ENCODE measurements at regions not wholly inside any gene's neighbourhood (a gene's known extent, or its start where the extent isn't known, plus 50 kb on each side); places are given as distances from the start of the nearest gene placed in this dataset.

- Histone ChIP-seq H3K9me3 (ENCODE audit: low read depth, low read length) (no peaks in the 10 kb centered on the region), H3K4me1 (ENCODE audit: insufficient read depth, low read length) (no peaks in the 10 kb centered on the region), H4K20me1 (ENCODE audit: insufficient read depth, low read length) (no peaks in the 10 kb centered on the region), H2AFZ (ENCODE audit: low read length) (no peak overlapping the region), H3K36me3 (ENCODE audit: insufficient read depth, low read length) (no peaks in the 10 kb centered on the region), H3K4me2 (ENCODE audit: insufficient read depth, low read length) (no peak overlapping the region), H3K27ac (ENCODE audit: low read depth, low read length) (no peak overlapping the region), H3K27me3 (ENCODE audit: insufficient read depth, low read length) (no peaks in the 10 kb centered on the region), H3K4me3 (ENCODE audit: insufficient read depth, low read length) (no peak overlapping the region), H3K79me2 (ENCODE audit: insufficient read depth, low read length) (no peaks in the 10 kb centered on the region)
- TF ChIP-seq CTCF (IDR thresholded peaks at IDR 0.05; ENCODE audit: extremely low read depth, low read depth, low read length): no peak
- no peak for DNase-seq (ENCODE audit: insufficient read length, low spot score, missing footprints)
Observed at GRCh38 chr3:168333410-168333935, 237.7 kb upstream of the GOLIM4 start.

GRCh38 chr3:168331756-168332155 lies 236.0 kb upstream of the GOLIM4 start:
- DNase-seq (ENCODE audit: insufficient read length, low spot score, missing footprints): no peak
- no peak overlapping the region for H3K27ac ChIP-seq (ENCODE audit: low read depth, low read length)
- H3K9me3 ChIP-seq (ENCODE audit: low read depth, low read length): no peaks in the 10 kb centered on the region

GRCh38 chr3:168330983-168331382 lies 235.3 kb upstream of the GOLIM4 start:
- no peaks in the 10 kb centered on the region for H3K4me1 ChIP-seq (ENCODE audit: insufficient read depth, low read length)
- no peaks in the 10 kb centered on the region for H4K20me1 ChIP-seq (ENCODE audit: insufficient read depth, low read length)
- TF ChIP-seq CTCF (IDR thresholded peaks at IDR 0.05; ENCODE audit: extremely low read depth, low read depth, low read length): no peak
- H3K36me3 ChIP-seq (ENCODE audit: insufficient read depth, low read length): no peaks in the 10 kb centered on the region
- no peak overlapping the region for H3K4me2 ChIP-seq (ENCODE audit: insufficient read depth, low read length)
- DNase-seq (ENCODE audit: insufficient read length, low spot score, missing footprints): no peak
- no peak overlapping the region for H3K27ac ChIP-seq (ENCODE audit: low read depth, low read length)
- no peak overlapping the region for H3K4me3 ChIP-seq (ENCODE audit: insufficient read depth, low read length)
- H3K9me3 ChIP-seq (ENCODE audit: low read depth, low read length): no peaks in the 10 kb centered on the region
- H2AFZ ChIP-seq (ENCODE audit: low read length): no peak overlapping the region
- H3K27me3 ChIP-seq (ENCODE audit: insufficient read depth, low read length): no peaks in the 10 kb centered on the region
- H3K79me2 ChIP-seq (ENCODE audit: insufficient read depth, low read length): no peaks in the 10 kb centered on the region

More at GRCh38 chr3:168331756-168332155, 236.0 kb upstream of the GOLIM4 start:
- no peak for TF ChIP-seq CTCF (IDR thresholded peaks at IDR 0.05; ENCODE audit: extremely low read depth, low read depth, low read length)
- Histone ChIP-seq H4K20me1 (ENCODE audit: insufficient read depth, low read length) (no peaks in the 10 kb centered on the region), H3K4me1 (ENCODE audit: insufficient read depth, low read length) (no peaks in the 10 kb centered on the region), H3K36me3 (ENCODE audit: insufficient read depth, low read length) (no peaks in the 10 kb centered on the region), H3K4me2 (ENCODE audit: insufficient read depth, low read length) (no peak overlapping the region), H3K27me3 (ENCODE audit: insufficient read depth, low read length) (no peaks in the 10 kb centered on the region), H2AFZ (ENCODE audit: low read length) (no peak overlapping the region), H3K4me3 (ENCODE audit: insufficient read depth, low read length) (no peak overlapping the region), H3K79me2 (ENCODE audit: insufficient read depth, low read length) (no peaks in the 10 kb centered on the region)

- Histone ChIP-seq H3K4me3 (ENCODE audit: insufficient read depth, low read length) (no peak overlapping the region), H3K27ac (ENCODE audit: low read depth, low read length) (no peak overlapping the region)
- DNase-seq (ENCODE audit: insufficient read length, low spot score, missing footprints): no peak
Observed at GRCh38 chr3:168327856-168328255, 232.1 kb upstream of the GOLIM4 start.

More at GRCh38 chr3:168327856-168328255, 232.1 kb upstream of the GOLIM4 start:
- Histone ChIP-seq H3K9me3 (ENCODE audit: low read depth, low read length) (no peaks in the 10 kb centered on the region), H3K79me2 (ENCODE audit: insufficient read depth, low read length) (no peaks in the 10 kb centered on the region), H3K36me3 (ENCODE audit: insufficient read depth, low read length) (no peaks in the 10 kb centered on the region), H4K20me1 (ENCODE audit: insufficient read depth, low read length) (no peaks in the 10 kb centered on the region), H3K4me1 (ENCODE audit: insufficient read depth, low read length) (no peaks in the 10 kb centered on the region), H2AFZ (ENCODE audit: low read length) (no peak overlapping the region), H3K27me3 (ENCODE audit: insufficient read depth, low read length) (no peaks in the 10 kb centered on the region), H3K4me2 (ENCODE audit: insufficient read depth, low read length) (no peak overlapping the region)
- TF ChIP-seq CTCF (IDR thresholded peaks at IDR 0.05; ENCODE audit: extremely low read depth, low read depth, low read length): no peak
